Ureter (tissue), 1 donor: ENCODE measurements at regions not wholly inside any gene's neighbourhood (a gene's known extent, or its start where the extent isn't known, plus 50 kb on each side); places are given as distances from the start of the nearest gene placed in this dataset.
"Not testable (repeated sequence)": the region's sequence is repeated elsewhere in the genome, so short reads cannot be mapped to it uniquely, and the experiment has no call there.

Experiments used
- DNase-seq: peaks from one replicate; pipeline ENCODE4 v3.0.0-alpha.2; 2020; ENCODE audit warnings: low spot score
- donor health status: DM: yes; HTN: yes; CAD: no.

DNA sequence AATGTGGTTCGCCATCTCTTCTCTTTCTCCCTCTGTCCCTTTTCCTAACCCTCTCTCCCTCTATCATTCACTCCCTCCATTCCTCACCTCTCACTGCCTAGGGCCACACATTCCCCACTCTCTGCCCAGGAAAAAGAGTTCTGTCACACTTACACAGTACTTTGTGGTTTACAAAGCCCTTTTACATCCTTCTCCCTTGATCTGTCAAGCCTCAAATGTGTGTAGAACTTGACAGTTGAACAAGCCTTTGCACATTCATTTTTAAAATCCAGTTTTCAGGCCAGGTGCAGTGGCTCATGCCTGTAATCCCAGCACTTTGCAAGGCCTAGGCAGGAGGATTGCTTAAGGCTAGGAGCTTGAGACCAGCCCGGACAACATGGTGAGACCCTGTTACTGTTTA is 156.3 kb downstream of the VSIG4 start:
- DNase-seq, result no peak

GRCh38 chrX:65879977-65880799 is 159.7 kb downstream of the VSIG4 start:
- DNase-seq, result no peak

- DNase-seq, result no peak
Measured at GRCh38 chrX:65878456-65878855, 161.4 kb downstream of the VSIG4 start.

DNA sequence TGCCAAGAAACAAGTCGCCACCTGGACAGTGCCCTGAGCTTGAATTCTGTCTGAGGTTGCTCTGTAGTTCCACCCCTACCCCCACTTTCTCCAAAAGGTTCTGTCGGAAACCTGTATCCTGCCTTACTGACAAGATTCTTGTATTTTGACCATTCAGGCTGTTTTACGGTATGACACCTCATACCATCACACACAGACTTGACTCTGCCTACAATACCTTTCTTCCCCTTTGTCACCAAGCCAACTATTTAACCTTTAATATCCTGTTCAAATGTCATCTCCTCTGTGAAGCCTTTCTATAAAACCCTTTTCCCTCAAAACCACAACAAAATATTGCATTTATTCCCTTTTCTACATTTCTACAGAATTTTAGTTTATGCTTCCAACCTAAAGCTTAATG is 161.9 kb downstream of the VSIG4 start:
- DNase-seq, result no peak

GRCh38 chrX:65875614-65876013 is 164.3 kb downstream of the VSIG4 start:
- not testable (repeated sequence) for DNase-seq

- DNase-seq, result no peak
Measured at GRCh38 chrX:65874765-65875164, 165.1 kb downstream of the VSIG4 start.

DNA sequence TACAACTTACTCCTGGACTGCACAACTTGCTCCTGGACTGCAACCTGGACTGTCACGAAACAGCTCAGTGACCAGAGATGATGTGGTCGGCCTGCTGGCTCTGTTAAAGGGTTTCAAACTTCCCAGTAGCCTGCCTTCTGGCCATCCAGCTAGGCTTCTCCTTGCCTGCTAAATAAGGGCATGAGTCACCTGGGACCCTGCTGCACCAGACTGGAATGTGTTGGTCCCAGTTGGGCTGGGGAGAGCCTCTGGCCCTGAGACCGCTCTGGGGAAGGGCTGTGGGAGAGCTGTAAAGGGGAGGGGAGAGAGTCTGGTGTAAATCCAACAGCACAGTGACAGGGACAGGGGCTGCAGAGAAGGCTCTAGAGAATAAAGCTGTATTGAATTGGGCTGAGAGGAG is 165.8 kb downstream of the VSIG4 start:
- no peak for DNase-seq

GRCh38 chrX:65873385-65873784 is 166.5 kb downstream of the VSIG4 start:
- no peak for DNase-seq

DNA sequence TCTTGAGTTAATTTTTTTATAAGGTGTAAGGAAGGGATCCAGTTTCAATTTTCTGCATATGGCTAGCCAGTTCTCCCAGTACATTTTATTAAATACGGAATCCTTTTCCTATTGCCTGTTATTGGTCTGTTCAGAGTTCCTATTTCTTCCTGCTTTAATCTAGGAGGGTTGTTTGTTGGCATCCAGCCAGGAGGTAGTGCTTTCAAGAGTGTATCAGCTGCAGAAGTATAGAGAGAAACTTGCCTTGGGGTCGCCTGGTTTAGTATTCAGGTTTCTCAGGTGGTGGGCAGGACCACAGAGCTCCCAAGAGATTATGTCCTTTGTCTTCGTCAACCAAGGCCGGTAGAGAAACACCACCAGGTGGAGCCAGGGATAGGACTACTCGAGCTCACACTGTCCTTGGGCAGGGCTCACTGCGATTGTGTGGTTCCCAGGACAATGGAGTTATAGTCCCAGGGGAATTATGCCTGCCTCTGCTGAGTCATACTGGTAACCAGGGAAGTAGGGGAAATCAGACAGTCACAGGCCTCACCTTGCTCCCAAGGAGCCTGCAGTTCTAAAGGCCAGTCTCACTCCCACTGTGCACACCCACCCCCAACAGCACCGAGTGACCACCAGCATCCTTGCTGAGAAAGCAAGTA is 168.1 kb downstream of the VSIG4 start:
- no peak for DNase-seq

GRCh38 chrX:65870544-65870943 is 169.3 kb downstream of the VSIG4 start:
- DNase-seq, result not testable (repeated sequence)

DNA sequence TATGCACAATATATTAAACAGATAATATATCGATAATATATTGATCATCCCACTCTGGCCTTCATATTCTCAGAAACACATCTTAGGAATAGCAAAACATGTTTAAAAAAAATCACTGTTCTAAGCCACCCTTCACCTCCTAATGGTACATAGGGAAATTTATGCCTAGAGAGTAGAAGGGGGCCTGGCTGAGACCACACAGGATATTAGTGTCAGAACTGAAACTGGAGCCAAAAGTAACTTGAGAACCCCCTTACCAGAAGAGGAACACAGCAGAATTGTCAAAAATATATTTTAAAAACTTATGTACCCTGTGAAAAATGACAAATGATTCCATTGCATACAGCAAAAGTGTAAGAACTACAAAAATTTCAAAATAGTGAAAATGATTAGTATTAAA is 173.1 kb downstream of the VSIG4 start:
- DNase-seq, result no peak

DNA sequence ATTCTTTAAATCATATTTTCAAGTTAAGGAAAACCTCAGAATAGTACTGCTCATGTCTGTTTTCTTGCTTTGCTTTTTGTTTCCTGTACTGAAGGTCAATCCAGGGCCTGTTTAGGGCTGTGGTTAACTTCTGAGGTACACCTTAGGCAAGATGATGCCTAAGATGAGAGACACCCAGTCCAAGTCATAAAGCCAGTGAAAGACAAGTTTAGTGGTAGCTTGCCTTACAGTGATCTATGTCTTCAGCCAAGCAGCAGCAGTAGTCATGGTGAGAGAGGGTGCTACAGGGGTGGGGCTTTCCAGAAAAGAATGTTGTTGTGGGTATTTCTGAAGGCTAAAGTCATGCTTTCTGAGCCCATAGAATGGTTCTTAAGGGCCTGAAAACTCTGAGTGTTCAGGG is 173.7 kb downstream of the VSIG4 start:
- no peak for DNase-seq

DNA sequence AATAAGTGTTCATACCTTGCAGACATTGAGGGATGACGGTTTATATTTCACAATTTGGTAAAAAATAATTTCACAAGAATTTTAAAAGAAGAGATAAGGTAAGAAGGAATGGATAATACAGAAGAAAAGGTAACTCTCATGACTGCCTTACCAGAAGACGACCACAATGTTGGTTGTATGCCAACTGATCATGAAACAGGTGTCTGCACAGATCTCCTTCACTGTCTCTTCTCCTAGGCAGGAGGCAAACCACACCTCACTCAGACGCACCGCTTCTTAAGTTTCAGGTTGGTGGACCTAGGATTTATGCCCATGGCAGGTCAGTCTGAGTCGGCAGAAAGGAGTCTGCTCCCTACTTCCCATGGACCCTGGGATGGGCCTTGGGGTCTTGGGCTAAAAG is 177.2 kb downstream of the VSIG4 start:
- DNase-seq, result no peak

GRCh38 chrX:65859299-65859698 is 180.6 kb downstream of the VSIG4 start:
- DNase-seq, result no peak

GRCh38 chrX:65854437-65854836 is 185.4 kb downstream of the VSIG4 start:
- not testable (repeated sequence) for DNase-seq

DNA sequence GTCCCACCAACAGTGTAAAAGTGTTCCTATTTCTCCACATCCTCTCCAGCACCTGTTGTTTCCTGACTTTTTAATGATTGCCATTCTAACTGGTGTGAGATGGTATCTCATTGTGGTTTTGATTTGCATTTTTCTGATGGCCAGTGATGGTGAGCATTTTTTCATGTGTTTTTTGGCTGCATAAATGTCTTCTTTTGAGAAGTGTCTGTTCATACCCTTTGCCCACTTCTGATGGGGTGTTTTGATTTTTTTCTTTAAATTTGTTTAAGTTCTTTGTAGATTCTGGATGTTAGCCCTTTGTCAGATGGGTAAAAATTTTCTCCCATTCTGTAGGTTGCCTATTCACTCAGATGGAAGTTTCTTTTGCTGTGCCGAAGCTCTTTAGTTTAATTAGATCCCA is 183.9 kb downstream of the MSN start:
- not testable (repeated sequence) for DNase-seq

GRCh38 chrX:65850821-65851220 is 183.4 kb downstream of the MSN start:
- not testable (repeated sequence) for DNase-seq

DNA sequence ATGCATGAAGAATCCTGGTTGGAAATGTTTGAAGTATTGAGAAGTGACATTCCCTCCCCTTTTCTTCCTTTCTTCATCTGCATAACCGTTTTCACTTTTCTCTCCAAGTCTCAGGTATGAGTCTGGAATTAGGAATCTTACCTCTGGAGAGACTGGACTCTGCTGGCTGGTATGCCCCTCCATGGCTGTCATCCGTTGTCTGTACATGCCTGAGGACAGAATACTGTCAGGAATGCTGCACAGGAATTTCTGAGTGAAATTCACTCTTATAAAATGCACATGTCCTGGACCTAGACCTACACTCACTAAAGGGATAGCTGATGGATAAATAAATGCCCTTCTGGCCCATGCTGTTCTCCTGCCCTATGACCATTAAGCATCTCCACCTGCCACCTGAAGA is 179.5 kb downstream of the MSN start:
- DNase-seq, result no peak

- no peak for DNase-seq
Measured at GRCh38 chrX:65841263-65841662, 173.8 kb downstream of the MSN start.

DNA sequence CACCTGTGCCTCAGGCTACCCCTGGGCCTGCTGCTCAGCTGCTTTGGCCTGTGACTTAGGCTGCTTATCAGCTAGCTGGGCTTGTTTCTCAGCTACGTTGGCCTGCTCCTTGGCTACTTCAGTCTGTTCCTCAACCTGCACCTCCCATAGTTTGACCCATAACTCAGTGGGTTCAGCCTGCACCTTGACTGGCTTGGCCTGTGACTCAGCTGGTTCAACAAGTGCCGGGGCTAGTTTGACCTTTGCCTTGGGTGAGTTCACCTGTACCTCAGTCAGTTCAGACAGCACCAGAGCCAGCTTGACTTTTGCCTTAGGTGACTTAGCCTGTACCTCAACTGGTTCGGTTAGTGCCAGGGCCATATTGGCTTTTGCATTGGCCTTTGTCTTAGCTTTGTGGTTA is 171.2 kb downstream of the MSN start:
- no peak for DNase-seq

- DNase-seq, result no peak
Measured at GRCh38 chrX:65837875-65838549, 170.6 kb downstream of the MSN start.

GRCh38 chrX:65831268-65831667 is 163.8 kb downstream of the MSN start:
- DNase-seq, result no peak

DNA sequence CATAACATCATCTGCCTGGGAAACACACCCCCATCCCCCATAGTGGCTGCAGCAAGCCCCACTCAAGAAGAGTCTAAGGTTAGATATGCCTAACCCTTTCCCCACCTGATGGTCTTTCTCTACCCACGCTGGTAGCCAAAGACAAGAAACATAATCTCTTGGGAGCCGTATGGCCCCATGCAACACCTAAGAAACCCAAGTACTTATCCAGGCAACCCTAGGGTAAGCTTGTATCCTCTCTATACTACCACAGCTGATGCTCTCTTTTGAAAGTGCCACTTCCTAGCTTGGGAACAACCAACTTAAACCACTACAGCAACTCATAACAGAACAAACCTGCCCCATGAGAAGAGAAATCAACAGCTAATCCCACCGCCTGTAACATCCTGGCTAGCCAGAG is 161.1 kb downstream of the MSN start:
- no peak for DNase-seq
